HCT116 (cell line): ENCODE measurements at regions not wholly inside any gene's neighbourhood (a gene's known extent, or its start where the extent isn't known, plus 50 kb on each side); places are given as distances from the start of the nearest gene placed in this dataset.
A peak's percentile ranks its signal among the peaks of the same experiment; 100 is the strongest.

Experiments used
- ATAC-seq: fragments of 200-7000 bp; cut with Tn5 transposase; 2 replicates; pipeline ENCODE4 v1.9.1; 2020; ENCODE audit warnings: mild to moderate bottlenecking, moderate library complexity
- BruUV-seq: library from RNA; stranded (reverse); fragments of 400-500 nt; replicated peaks from 2 replicates; lab custom pipeline; 2021; lab: Mats Ljungman, UMichigan
- CTCF ChIA-PET: fragments of 300-600 bp; sonication (Branson Sonifier 250); formaldehyde crosslinking; loops from one replicate; lab custom pipeline; 2021; ENCODE audit warnings: antibody characterized with exemption; lab: Charles Lee
- POLR2A ChIA-PET: fragments of 300-600, 350-600 bp; sonication (Branson Sonifier 250); formaldehyde crosslinking; loops from one replicate; lab custom pipeline; 2021; ENCODE audit warnings: antibody characterized with exemption; lab: Charles Lee
- RAD21 ChIA-PET, 2 experiments: fragments of 300-600 bp; sonication (Branson Sonifier 250); formaldehyde crosslinking; loops; one replicate each; lab custom pipeline; 2023; ENCODE audit warnings: low total read pairs in 2 of 2; ENCODE audit not compliant: uncharacterized antibody in 2 of 2, unreplicated experiment in 2 of 2, low non-redundant PET in 1 of 2; lab: Charles Lee
- DNase-seq: peaks from one replicate; pipeline ENCODE4 v3.0.0-alpha.2; 2010; ENCODE audit warnings: low read depth, low spot score
- H2AFZ ChIP-seq: fragments of 200-600 bp; shearing (Covaris generic), sonication (generic); 2 replicates; pipeline ENCODE4 v1.6.1; 2017; ENCODE audit warnings: low read depth, mixed run types, mixed read lengths, antibody characterized with exemption, low read length; ENCODE audit not compliant: poor library complexity, severe bottlenecking
- H3K27ac ChIP-seq: 2 replicates; pipeline ENCODE4 v1.5.1; 2012; ENCODE audit warnings: low read depth, low read length
- H3K27me3 ChIP-seq: fragments of 200-600 bp; sonication (generic); 2 replicates; pipeline ENCODE4 v1.6.1; 2016; ENCODE audit warnings: mixed run types, low read length, mixed read lengths; ENCODE audit not compliant: insufficient read depth
- H3K36me3 ChIP-seq, 2 experiments: fragments of 200-500 bp in 1 of 2; fragments of 200-600 bp in 1 of 2; sonication (Bioruptor generic) in 1 of 2; sonication (generic) in 1 of 2; 2 replicates each; pipeline versions ENCODE4 v1.5.1 to v1.6.1; 2014 to 2016; ENCODE audit warnings: low read length in 2 of 2, inconsistent platforms in 1 of 2, mixed read lengths in 1 of 2, mixed run types in 1 of 2; ENCODE audit not compliant: insufficient read depth in 2 of 2, control insufficient read depth in 1 of 2
- H3K4me1 ChIP-seq, 2 experiments: fragments of 200-600 bp in 1 of 2; sonication (generic) in 1 of 2; 2 replicates each; pipeline versions ENCODE4 v1.5.1 to v1.6.1; 2012 to 2017; ENCODE audit warnings: low read length in 2 of 2, inconsistent platforms in 1 of 2, mild to moderate bottlenecking in 1 of 2, mixed read lengths in 1 of 2, mixed run types in 1 of 2, moderate library complexity in 1 of 2; ENCODE audit not compliant: insufficient read depth in 2 of 2, control insufficient read depth in 1 of 2
- H3K4me2 ChIP-seq: fragments of 200-600 bp; sonication (generic); 2 replicates; pipeline ENCODE4 v1.6.1; 2017; ENCODE audit warnings: mixed run types, low read length, mixed read lengths
- H3K4me3 ChIP-seq, 2 experiments: fragments of 200-600 bp in 1 of 2; sonication (generic) in 1 of 2; replicated peaks in 1 of 2; 2 replicates each; pipeline ENCODE4 v1.5.1; 2011 to 2016; ENCODE audit warnings: low read length in 2 of 2, control low read depth in 1 of 2, low read depth in 1 of 2, mild to moderate bottlenecking in 1 of 2, mixed read lengths in 1 of 2, mixed run types in 1 of 2
- H3K79me2 ChIP-seq: fragments of 200-600 bp; sonication (generic); 2 replicates; pipeline ENCODE4 v1.6.1; 2017; ENCODE audit warnings: mild to moderate bottlenecking, mixed run types, low read length, moderate library complexity, mixed read lengths; ENCODE audit not compliant: insufficient read depth
- H3K9ac ChIP-seq: fragments of 200-600 bp; sonication (generic); 2 replicates; pipeline ENCODE4 v1.6.1; 2016; ENCODE audit warnings: low read length, mixed read lengths
- H3K9me2 ChIP-seq: fragments of 200-600 bp; sonication (generic), shearing (Covaris generic); 2 replicates; pipeline ENCODE4 v1.6.1; 2017; ENCODE audit warnings: mixed run types, mild to moderate bottlenecking, moderate library complexity; ENCODE audit not compliant: insufficient read depth
- H3K9me3 ChIP-seq, 2 experiments: fragments of 200-500 bp in 1 of 2; fragments of 200-600 bp in 1 of 2; sonication (Bioruptor generic) in 1 of 2; sonication (generic) in 1 of 2; 2 replicates each; pipeline ENCODE4 v1.6.1; 2014 to 2017; ENCODE audit warnings: low read length in 2 of 2, mixed read lengths in 2 of 2, inconsistent platforms in 1 of 2, low read depth in 1 of 2, mild to moderate bottlenecking in 1 of 2, mixed run types in 1 of 2, moderate library complexity in 1 of 2; ENCODE audit not compliant: control insufficient read depth in 1 of 2, insufficient read depth in 1 of 2
- H4K20me1 ChIP-seq: fragments of 200-600 bp; sonication (generic), shearing (Covaris generic); 2 replicates; pipeline ENCODE4 v1.6.1; 2017; ENCODE audit warnings: mixed run types, mild to moderate bottlenecking, moderate library complexity; ENCODE audit not compliant: insufficient read depth
- ATF3 ChIP-seq: IDR thresholded peaks from 2 replicates; pipeline ENCODE4 v1.6.1; 2012
- CBX3 ChIP-seq: IDR thresholded peaks from 2 replicates; pipeline ENCODE4 v1.6.1; 2012; ENCODE audit warnings: low read depth
- CEBPB ChIP-seq: IDR thresholded peaks from 2 replicates; pipeline ENCODE4 v1.6.1; 2012; ENCODE audit warnings: low read depth
- CTCF ChIP-seq, 3 experiments: fragments of 200-600 bp in 1 of 3; sonication (generic) in 1 of 3; IDR thresholded peaks in 2 of 3; conservative IDR thresholded peaks in 1 of 3; 2 replicates each; pipeline ENCODE4 v1.5.1; 2012 to 2017; ENCODE audit warnings: low read depth in 2 of 3, low read length in 2 of 3, antibody characterized with exemption in 1 of 3, borderline replicate concordance in 1 of 3, control low read depth in 1 of 3, mild to moderate bottlenecking in 1 of 3, mixed read lengths in 1 of 3, mixed run types in 1 of 3, moderate library complexity in 1 of 3; ENCODE audit not compliant: insufficient read depth in 1 of 3
- EGR1 ChIP-seq: IDR thresholded peaks from 2 replicates; pipeline ENCODE4 v1.6.1; 2012; ENCODE audit warnings: low read depth
- ELF1 ChIP-seq: IDR thresholded peaks from 2 replicates; pipeline ENCODE4 v1.6.1; 2012; ENCODE audit warnings: low read depth, borderline replicate concordance
- EZH2 ChIP-seq: fragments of 200-600 bp; sonication (generic); IDR thresholded peaks from 2 replicates; pipeline ENCODE4 v1.6.1; 2017; ENCODE audit warnings: antibody characterized with exemption, mixed run types
- EZH2phosphoT487 ChIP-seq: fragments of 200-600 bp; IDR thresholded peaks from 2 replicates; pipeline ENCODE4 v1.6.1; 2018; ENCODE audit warnings: antibody characterized with exemption, borderline replicate concordance
- FOSL1 ChIP-seq: IDR thresholded peaks from 2 replicates; pipeline ENCODE4 v1.6.1; 2012; ENCODE audit warnings: low read depth
- JUND ChIP-seq: IDR thresholded peaks from 2 replicates; pipeline ENCODE4 v1.6.1; 2012
- MAX ChIP-seq: IDR thresholded peaks from 2 replicates; pipeline ENCODE4 v1.6.1; 2012
- POLR2A ChIP-seq: IDR thresholded peaks from 2 replicates; pipeline ENCODE4 v1.7.0; 2011; ENCODE audit warnings: borderline replicate concordance; ENCODE audit not compliant: insufficient read depth, insufficient read length; ENCODE audit errors: extremely low read depth
- POLR2AphosphoS5 ChIP-seq: IDR thresholded peaks from 2 replicates; pipeline ENCODE4 v1.6.1; 2011; ENCODE audit warnings: mild to moderate bottlenecking, low read depth, low read length, moderate library complexity
- RAD21 ChIP-seq: IDR thresholded peaks from 2 replicates; pipeline ENCODE4 v1.6.1; 2012; ENCODE audit warnings: low read depth, mild to moderate bottlenecking
- REST ChIP-seq: IDR thresholded peaks from 2 replicates; pipeline ENCODE4 v1.6.1; 2012; ENCODE audit warnings: low read depth
- SIN3A ChIP-seq: IDR thresholded peaks from 2 replicates; pipeline ENCODE4 v1.6.1; 2012; ENCODE audit warnings: low read depth
- SP1 ChIP-seq: IDR thresholded peaks from 2 replicates; pipeline ENCODE4 v1.6.1; 2012; ENCODE audit warnings: low read depth
- SRF ChIP-seq: IDR thresholded peaks from 2 replicates; pipeline ENCODE4 v1.6.1; 2012; ENCODE audit warnings: low read depth
- TCF7L2 ChIP-seq: IDR thresholded peaks from 2 replicates; pipeline ENCODE4 v1.7.0; 2011; ENCODE audit warnings: borderline replicate concordance, inconsistent platforms; ENCODE audit not compliant: insufficient read depth, insufficient read length; ENCODE audit errors: extremely low read depth
- YY1 ChIP-seq: IDR thresholded peaks from 2 replicates; pipeline ENCODE4 v1.6.1; 2011; ENCODE audit warnings: low read length, low read depth, moderate library complexity, mild to moderate bottlenecking; ENCODE audit not compliant: insufficient replicate concordance; ENCODE audit errors: extremely low read depth
- ZBTB33 ChIP-seq: IDR thresholded peaks from 2 replicates; pipeline ENCODE4 v1.6.1; 2011; ENCODE audit warnings: mild to moderate bottlenecking, low read length, moderate library complexity; ENCODE audit not compliant: insufficient replicate concordance; ENCODE audit errors: extremely low read depth
- ZFX ChIP-seq: fragments of 450-650 bp; IDR thresholded peaks from 2 replicates; pipeline ENCODE4 v1.6.1; 2017
- intact Hi-C: fragments of 100-400 bp; cut with micrococcal nuclease; formaldehyde crosslinking; loops from 2 replicates; pipeline ENCODE4 v1.10.0; 2022

GRCh38 chrX:1750267-1750666 lies 135.4 kb downstream of the ASMT start:
- Histone ChIP-seq H3K4me2 (peak overlapping the region; percentile 54), H3K79me2 (no peaks in the 10 kb centered on the region), H3K9me2 (no peaks in the 10 kb centered on the region), H2AFZ (no peak overlapping the region), H3K4me3 (0 out of 4 replicates have a peak overlapping the region, but pooled peaks of 1 of the 2 experiments have one; percentile 10), H3K4me1 (peaks cover 23 to 30% of the 10 kb centered on the region in 2 experiments), H4K20me1 (no peaks in the 10 kb centered on the region), H3K27ac (peak overlapping the region; percentile 60), H3K9me3 (peaks cover 0 to 6% of the 10 kb centered on the region in 2 experiments; a peak in 1 of 4 replicates), H3K9ac (0 out of 2 replicates have a peak overlapping the region, but pooled peaks have one; percentile 6), H3K36me3 (no peaks in the 10 kb centered on the region), H3K27me3 (no peaks in the 10 kb centered on the region)
- POLR2A ChIA-PET, result no interaction called here
- no TSS peak for BruUV-seq
- DNase-seq (peak; percentile 64), ATAC-seq (peak; percentile 76)
- CTCF ChIA-PET, result no interaction called here
- RAD21 ChIA-PET, result no interaction called here
- intact Hi-C loops, result no loop called here
- TF ChIP-seq REST, result no peak
- no peak; the same call in 1 of the 2 replicates for TF ChIP-seq POLR2AphosphoS5
- TF ChIP-seq FOSL1, result peak; percentile 78
- TF ChIP-seq ATF3, result peak; percentile 18; the same call in 1 of the 2 replicates
- no peak for TF ChIP-seq POLR2A
- TF ChIP-seq SP1, result peak; percentile 88
- TF ChIP-seq SIN3A, result peak; percentile 68
- TF ChIP-seq YY1, result no peak
- TF ChIP-seq ELF1, result no peak
- no peak for TF ChIP-seq ZBTB33
- TF ChIP-seq EZH2phosphoT487, result no peak
- no peak for TF ChIP-seq SRF
- no peak for TF ChIP-seq EGR1
- TF ChIP-seq MAX, result peak; percentile 81
- no peak for TF ChIP-seq CTCF (IDR thresholded peaks at IDR 0.05 in 2 of 3, conservative IDR thresholded peaks at IDR 0.05 in 1 of 3; ENCODE audit: borderline replicate concordance in 1 of 3, insufficient read depth in 1 of 3, low read depth in 2 of 3, low read length in 2 of 3)
- TF ChIP-seq RAD21, result no peak; the same call in 1 of the 2 replicates
- TF ChIP-seq CBX3, result peak; percentile 81; the same call in 1 of the 2 replicates
- TF ChIP-seq ZFX, result no peak
- TF ChIP-seq TCF7L2, result peak; percentile 97
- peak; percentile 88 for TF ChIP-seq JUND
- peak; percentile 68; the same call in 1 of the 2 replicates for TF ChIP-seq CEBPB
- no peak for TF ChIP-seq EZH2
